ENCODE measurements at regions not wholly inside any gene's neighbourhood (a gene's known extent, or its start where the extent isn't known, plus 50 kb on each side); places are given as distances from the start of the nearest gene placed in this dataset.

- Histone ChIP-seq H3K4me2 (ENCODE audit: insufficient read depth, low read length) (no peak overlapping the region), H3K27me3 (ENCODE audit: insufficient read depth, low read length, poor library complexity) (no peaks in the 10 kb centered on the region), H3K27ac (ENCODE audit: low read length) (no peak overlapping the region), H3K4me1 (ENCODE audit: insufficient read depth, low read length) (no peaks in the 10 kb centered on the region), H3K79me2 (ENCODE audit: insufficient read depth, low read length) (no peaks in the 10 kb centered on the region), H2AFZ (ENCODE audit: low read depth, low read length) (no peak overlapping the region), H3K9ac (ENCODE audit: low read depth, low read length) (no peak overlapping the region), H4K20me1 (ENCODE audit: insufficient read depth, low read length) (no peaks in the 10 kb centered on the region), H3K9me3 (ENCODE audit: insufficient read depth, low read length, severe bottlenecking) (no peaks in the 10 kb centered on the region), H3K4me3 (ENCODE audit: low read depth in 1 of 2, low read length in 2 of 2) (no peak overlapping the region), H3K36me3 (ENCODE audit: insufficient read depth, low read length) (no peaks in the 10 kb centered on the region)
- TF ChIP-seq, protein P1, sequence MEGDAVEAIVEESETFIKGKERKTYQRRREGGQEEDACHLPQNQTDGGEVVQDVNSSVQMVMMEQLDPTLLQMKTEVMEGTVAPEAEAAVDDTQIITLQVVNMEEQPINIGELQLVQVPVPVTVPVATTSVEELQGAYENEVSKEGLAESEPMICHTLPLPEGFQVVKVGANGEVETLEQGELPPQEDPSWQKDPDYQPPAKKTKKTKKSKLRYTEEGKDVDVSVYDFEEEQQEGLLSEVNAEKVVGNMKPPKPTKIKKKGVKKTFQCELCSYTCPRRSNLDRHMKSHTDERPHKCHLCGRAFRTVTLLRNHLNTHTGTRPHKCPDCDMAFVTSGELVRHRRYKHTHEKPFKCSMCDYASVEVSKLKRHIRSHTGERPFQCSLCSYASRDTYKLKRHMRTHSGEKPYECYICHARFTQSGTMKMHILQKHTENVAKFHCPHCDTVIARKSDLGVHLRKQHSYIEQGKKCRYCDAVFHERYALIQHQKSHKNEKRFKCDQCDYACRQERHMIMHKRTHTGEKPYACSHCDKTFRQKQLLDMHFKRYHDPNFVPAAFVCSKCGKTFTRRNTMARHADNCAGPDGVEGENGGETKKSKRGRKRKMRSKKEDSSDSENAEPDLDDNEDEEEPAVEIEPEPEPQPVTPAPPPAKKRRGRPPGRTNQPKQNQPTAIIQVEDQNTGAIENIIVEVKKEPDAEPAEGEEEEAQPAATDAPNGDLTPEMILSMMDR (IDR thresholded peaks at IDR 0.05; ENCODE audit: borderline replicate concordance, extremely low read depth, low read length, poor library complexity, severe bottlenecking) = no peak
- no peak for TF ChIP-seq EZH2 (IDR thresholded peaks at IDR 0.05; ENCODE audit: borderline replicate concordance, low read depth, low read length, severe bottlenecking)
- DNase-seq = no peak
- no peak for ATAC-seq (ENCODE audit: insufficient read depth, low read depth)
Observed at GRCh38 chr2:153132418-153132817, 346.1 kb downstream of the RPRM start.

GRCh38 chr2:153115141-153115540, 363.4 kb downstream of the RPRM start:
- no peaks in the 10 kb centered on the region for H3K9me3 ChIP-seq (ENCODE audit: insufficient read depth, low read length, severe bottlenecking)
- no peaks in the 10 kb centered on the region for H3K4me1 ChIP-seq (ENCODE audit: insufficient read depth, low read length)
- H3K4me2 ChIP-seq (ENCODE audit: insufficient read depth, low read length) = no peak overlapping the region
- H3K4me3 ChIP-seq (ENCODE audit: low read depth in 1 of 2, low read length in 2 of 2) = no peak overlapping the region
- H3K27ac ChIP-seq (ENCODE audit: low read length) = no peak overlapping the region
- no peaks in the 10 kb centered on the region for H3K79me2 ChIP-seq (ENCODE audit: insufficient read depth, low read length)
- no peak for TF ChIP-seq EZH2 (IDR thresholded peaks at IDR 0.05; ENCODE audit: borderline replicate concordance, low read depth, low read length, severe bottlenecking)
- TF ChIP-seq, protein P1 (IDR thresholded peaks at IDR 0.05; ENCODE audit: borderline replicate concordance, extremely low read depth, low read length, poor library complexity, severe bottlenecking) = no peak
- H4K20me1 ChIP-seq (ENCODE audit: insufficient read depth, low read length) = no peaks in the 10 kb centered on the region
- H3K9ac ChIP-seq (ENCODE audit: low read depth, low read length) = no peak overlapping the region
- no peak overlapping the region for H2AFZ ChIP-seq (ENCODE audit: low read depth, low read length)
- no peaks in the 10 kb centered on the region for H3K36me3 ChIP-seq (ENCODE audit: insufficient read depth, low read length)
- DNase-seq = no peak
- no peak for ATAC-seq (ENCODE audit: insufficient read depth, low read depth)
- no peaks in the 10 kb centered on the region for H3K27me3 ChIP-seq (ENCODE audit: insufficient read depth, low read length, poor library complexity)

DNA sequence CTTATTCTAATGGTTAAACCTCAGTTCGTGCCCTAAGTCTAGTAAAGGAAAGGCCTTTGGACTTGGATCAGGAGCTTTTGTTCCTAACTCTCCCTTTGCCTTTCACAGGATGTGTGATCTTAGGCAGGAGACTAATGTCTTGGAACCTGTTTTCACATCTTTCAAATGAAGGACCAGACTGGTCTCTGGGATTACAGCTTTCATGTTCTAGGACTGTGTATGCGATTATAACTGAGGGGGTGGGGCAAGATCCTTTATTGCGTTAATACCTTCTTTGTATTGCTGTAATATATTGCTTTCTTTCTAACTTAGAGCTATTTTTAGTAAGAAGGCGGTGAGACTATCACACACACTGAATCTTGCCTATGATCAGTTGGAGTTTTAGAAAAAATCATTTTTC, 368.1 kb downstream of the RPRM start:
- H2AFZ ChIP-seq (ENCODE audit: low read depth, low read length) = no peak overlapping the region
- DNase-seq = no peak
- H3K9me3 ChIP-seq (ENCODE audit: insufficient read depth, low read length, severe bottlenecking) = no peaks in the 10 kb centered on the region
- H3K36me3 ChIP-seq (ENCODE audit: insufficient read depth, low read length) = no peaks in the 10 kb centered on the region
- H3K9ac ChIP-seq (ENCODE audit: low read depth, low read length) = no peak overlapping the region
- H3K4me2 ChIP-seq (ENCODE audit: insufficient read depth, low read length) = no peak overlapping the region
- H3K79me2 ChIP-seq (ENCODE audit: insufficient read depth, low read length) = no peaks in the 10 kb centered on the region
- no peak overlapping the region for H3K4me3 ChIP-seq (ENCODE audit: low read depth in 1 of 2, low read length in 2 of 2)
- H3K27ac ChIP-seq (ENCODE audit: low read length) = no peak overlapping the region
- H3K4me1 ChIP-seq (ENCODE audit: insufficient read depth, low read length) = peaks cover 10% of the 10 kb centered on the region; the same call in 1 of the 2 replicates
- no peaks in the 10 kb centered on the region for H4K20me1 ChIP-seq (ENCODE audit: insufficient read depth, low read length)
- TF ChIP-seq, protein P1 (IDR thresholded peaks at IDR 0.05; ENCODE audit: borderline replicate concordance, extremely low read depth, low read length, poor library complexity, severe bottlenecking) = no peak
- TF ChIP-seq EZH2 (IDR thresholded peaks at IDR 0.05; ENCODE audit: borderline replicate concordance, low read depth, low read length, severe bottlenecking) = no peak
- no peak for ATAC-seq (ENCODE audit: insufficient read depth, low read depth)
- no peaks in the 10 kb centered on the region for H3K27me3 ChIP-seq (ENCODE audit: insufficient read depth, low read length, poor library complexity)

DNA sequence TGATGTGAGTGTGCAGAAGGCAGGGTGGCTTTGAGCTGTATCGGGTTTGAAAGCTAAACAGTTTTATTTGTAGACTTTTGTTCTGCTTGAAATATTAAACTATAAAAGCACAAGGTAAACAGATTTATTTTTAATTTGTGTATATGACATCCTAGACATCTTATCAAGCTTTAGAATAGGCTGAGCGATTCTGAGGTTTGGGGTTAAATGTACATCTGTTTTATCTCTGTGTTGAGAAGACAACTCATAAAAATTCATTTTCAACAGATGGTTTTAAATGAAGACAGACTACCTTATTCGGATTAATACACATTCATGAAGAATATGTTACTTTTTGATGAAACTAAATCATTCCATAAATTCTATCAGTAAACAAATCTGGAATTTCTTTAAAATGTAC, 368.8 kb downstream of the RPRM start:
- ATAC-seq (ENCODE audit: insufficient read depth, low read depth) = no peak
- H3K9me3 ChIP-seq (ENCODE audit: insufficient read depth, low read length, severe bottlenecking) = no peaks in the 10 kb centered on the region

More for the DNA sequence above, 368.8 kb downstream of the RPRM start:
- H3K4me1 ChIP-seq (ENCODE audit: insufficient read depth, low read length) = peaks cover 10% of the 10 kb centered on the region; the same call in 1 of the 2 replicates
- H3K4me3 ChIP-seq (ENCODE audit: low read depth in 1 of 2, low read length in 2 of 2) = no peak overlapping the region
- no peaks in the 10 kb centered on the region for H4K20me1 ChIP-seq (ENCODE audit: insufficient read depth, low read length)
- no peak for DNase-seq
- no peak overlapping the region for H3K4me2 ChIP-seq (ENCODE audit: insufficient read depth, low read length)
- no peaks in the 10 kb centered on the region for H3K36me3 ChIP-seq (ENCODE audit: insufficient read depth, low read length)
- no peaks in the 10 kb centered on the region for H3K27me3 ChIP-seq (ENCODE audit: insufficient read depth, low read length, poor library complexity)
- no peaks in the 10 kb centered on the region for H3K79me2 ChIP-seq (ENCODE audit: insufficient read depth, low read length)
- no peak overlapping the region for H3K9ac ChIP-seq (ENCODE audit: low read depth, low read length)
- TF ChIP-seq, protein P1 (IDR thresholded peaks at IDR 0.05; ENCODE audit: borderline replicate concordance, extremely low read depth, low read length, poor library complexity, severe bottlenecking) = no peak
- no peak for TF ChIP-seq EZH2 (IDR thresholded peaks at IDR 0.05; ENCODE audit: borderline replicate concordance, low read depth, low read length, severe bottlenecking)
- H3K27ac ChIP-seq (ENCODE audit: low read length) = no peak overlapping the region
- no peak overlapping the region for H2AFZ ChIP-seq (ENCODE audit: low read depth, low read length)

All from DND-41 (cell line).